ENCODE measurements at regions not wholly inside any gene's neighbourhood (a gene's known extent, or its start where the extent isn't known, plus 50 kb on each side); places are given as distances from the start of the nearest gene placed in this dataset.

DNA sequence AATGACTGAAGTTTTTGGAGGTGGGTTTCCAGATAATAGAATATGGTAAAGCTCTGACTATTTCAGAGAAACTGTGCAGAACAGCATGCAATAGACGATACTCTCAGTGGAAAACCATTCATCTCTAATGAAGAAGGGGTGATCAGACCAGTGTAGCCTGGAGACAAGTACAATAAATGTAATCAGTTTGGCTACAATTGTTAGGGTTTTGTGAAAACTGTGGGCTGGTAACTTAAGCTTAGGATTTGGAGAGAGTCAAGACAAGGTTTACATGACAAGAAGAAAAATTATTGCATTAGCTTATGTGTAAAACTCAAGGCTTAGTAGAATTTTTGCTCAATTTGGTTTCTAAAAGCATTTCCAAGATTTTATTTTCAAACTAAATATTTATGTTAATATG is 241.5 kb upstream of the ANKRD50 start:
- no peak for DNase-seq (ENCODE audit: low spot score)
- Histone ChIP-seq H3K9ac (ENCODE audit: low read depth, low read length, poor library complexity) (no peak overlapping the region), H3K23ac (ENCODE audit: low read depth, low read length, poor library complexity) (no peak overlapping the region), H3K4ac (ENCODE audit: low read length) (no peak overlapping the region), H3K36me3 (replicated peaks in 1 of 2; ENCODE audit: control insufficient read depth in 2 of 2, insufficient read depth in 2 of 2, low read length in 2 of 2) (no peaks in the 10 kb centered on the region), H4K91ac (ENCODE audit: low read depth, low read length, poor library complexity) (no peak overlapping the region), H2BK5ac (ENCODE audit: low read length) (no peak overlapping the region), H3K9me3 (replicated peaks in 1 of 2; ENCODE audit: control insufficient read depth in 2 of 2, insufficient read depth in 1 of 2, low read depth in 1 of 2, low read length in 2 of 2) (no peaks in the 10 kb centered on the region), H2BK15ac (ENCODE audit: low read length) (no peak overlapping the region), H4K8ac (ENCODE audit: low read depth, low read length) (no peak overlapping the region), H2BK12ac (ENCODE audit: low read length) (no peak overlapping the region), H2BK120ac (ENCODE audit: low read depth, low read length) (no peak overlapping the region), H3K27ac (replicated peaks; ENCODE audit: low read length) (no peak overlapping the region), H3K18ac (ENCODE audit: low read length) (no peak overlapping the region), H3K27me3 (ENCODE audit: control insufficient read depth in 3 of 3, insufficient read depth in 3 of 3, low read depth in 1 of 3, low read length in 3 of 3) (no peaks in the 10 kb centered on the region), H3K4me1 (ENCODE audit: control insufficient read depth in 2 of 2, insufficient read depth in 1 of 2, low read depth in 1 of 2, low read length in 2 of 2) (no peaks in the 10 kb centered on the region), H3K4me3 (ENCODE audit: low read length in 2 of 2) (no peak overlapping the region), H3K14ac (ENCODE audit: low read length) (no peak overlapping the region), H3K79me1 (ENCODE audit: low read depth, low read length) (no peaks in the 10 kb centered on the region), H2AK5ac (ENCODE audit: low read depth, low read length) (no peak overlapping the region), H3K4me2 (ENCODE audit: insufficient read depth, low read length, poor library complexity, severe bottlenecking) (no peak overlapping the region), H2AFZ (ENCODE audit: low read length) (no peak overlapping the region)
- WGBS, 2 donors (ENCODE audit: extremely low coverage in 2 of 2, insufficient read length in 2 of 2, insufficient replicate concordance in 1 of 2) = no CpG with 5 or more reads among the region's 1 CpG

DNA sequence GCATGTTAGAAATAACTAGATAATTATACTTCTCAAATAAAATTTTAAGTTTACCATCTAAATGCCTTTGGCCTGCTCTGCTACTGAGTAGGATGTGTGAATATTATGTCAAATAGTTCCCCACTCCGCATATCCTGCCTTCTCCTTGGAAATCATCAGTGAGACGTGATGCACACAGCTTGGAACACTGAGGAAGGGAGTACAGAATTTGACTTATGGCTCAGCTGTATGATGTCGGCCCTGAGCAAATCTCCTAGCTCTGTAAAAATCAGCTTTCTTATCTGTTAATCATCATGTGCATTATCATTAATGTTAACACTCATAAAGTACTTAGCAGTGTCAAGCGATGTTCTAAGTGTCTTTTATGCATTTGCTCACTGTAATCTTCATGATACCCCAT is 241.0 kb upstream of the ANKRD50 start:
- Histone ChIP-seq H3K4me3 (ENCODE audit: low read length in 2 of 2) (no peak overlapping the region), H2BK12ac (ENCODE audit: low read length) (no peak overlapping the region)
- no CpG with 5 or more reads among the region's 4 CpGs for WGBS, 2 donors (ENCODE audit: extremely low coverage in 2 of 2, insufficient read length in 2 of 2, insufficient replicate concordance in 1 of 2)

DNA sequence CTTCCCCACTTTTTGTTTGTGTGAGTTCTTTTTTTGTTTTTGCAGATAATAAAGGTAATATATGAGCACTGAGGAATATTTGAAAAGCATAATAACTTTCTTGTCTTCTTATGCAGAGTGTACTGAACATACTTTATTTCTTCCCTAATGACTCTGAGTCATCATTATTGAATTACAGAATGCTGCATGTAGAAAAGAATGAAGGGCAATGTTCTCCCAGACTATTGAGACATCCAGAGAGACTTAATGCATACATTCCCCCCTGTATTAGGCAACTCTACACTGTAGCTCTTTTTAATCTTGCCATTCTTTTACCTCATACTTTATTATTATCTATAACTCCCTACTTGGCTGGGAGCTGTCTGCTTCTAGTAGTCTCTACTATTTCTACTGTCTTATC is 240.5 kb upstream of the ANKRD50 start:
- H3K79me1 ChIP-seq (ENCODE audit: low read depth, low read length) = no peaks in the 10 kb centered on the region
- H3K4me2 ChIP-seq (ENCODE audit: insufficient read depth, low read length, poor library complexity, severe bottlenecking) = no peak overlapping the region
- no peak overlapping the region for H2AK5ac ChIP-seq (ENCODE audit: low read depth, low read length)
- no peak overlapping the region for H3K4ac ChIP-seq (ENCODE audit: low read length)
- H3K36me3 ChIP-seq (replicated peaks in 1 of 2; ENCODE audit: control insufficient read depth in 2 of 2, insufficient read depth in 2 of 2, low read length in 2 of 2) = no peaks in the 10 kb centered on the region
- no peak overlapping the region for H3K18ac ChIP-seq (ENCODE audit: low read length)
- H2BK12ac ChIP-seq (ENCODE audit: low read length) = no peak overlapping the region
- H2BK5ac ChIP-seq (ENCODE audit: low read length) = no peak overlapping the region
- H2AFZ ChIP-seq (ENCODE audit: low read length) = no peak overlapping the region
- H3K27me3 ChIP-seq (ENCODE audit: control insufficient read depth in 3 of 3, insufficient read depth in 3 of 3, low read depth in 1 of 3, low read length in 3 of 3) = no peaks in the 10 kb centered on the region
- no peaks in the 10 kb centered on the region for H3K9me3 ChIP-seq (replicated peaks in 1 of 2; ENCODE audit: control insufficient read depth in 2 of 2, insufficient read depth in 1 of 2, low read depth in 1 of 2, low read length in 2 of 2)
- H3K14ac ChIP-seq (ENCODE audit: low read length) = no peak overlapping the region
- H2BK120ac ChIP-seq (ENCODE audit: low read depth, low read length) = no peak overlapping the region
- no peak for DNase-seq (ENCODE audit: low spot score)
- H4K91ac ChIP-seq (ENCODE audit: low read depth, low read length, poor library complexity) = no peak overlapping the region
- no peak overlapping the region for H3K9ac ChIP-seq (ENCODE audit: low read depth, low read length, poor library complexity)
- H3K4me1 ChIP-seq (ENCODE audit: control insufficient read depth in 2 of 2, insufficient read depth in 1 of 2, low read depth in 1 of 2, low read length in 2 of 2) = peaks cover 0 to 2% of the 10 kb centered on the region in 2 donors
- no peak overlapping the region for H3K27ac ChIP-seq (replicated peaks; ENCODE audit: low read length)
- H3K23ac ChIP-seq (ENCODE audit: low read depth, low read length, poor library complexity) = no peak overlapping the region
- no peak overlapping the region for H2BK15ac ChIP-seq (ENCODE audit: low read length)
- no peak overlapping the region for H4K8ac ChIP-seq (ENCODE audit: low read depth, low read length)
- no peak overlapping the region for H3K4me3 ChIP-seq (ENCODE audit: low read length in 2 of 2)

More for the DNA sequence above, 241.0 kb upstream of the ANKRD50 start:
- Histone ChIP-seq H2AFZ (ENCODE audit: low read length) (no peak overlapping the region), H3K9me3 (replicated peaks in 1 of 2; ENCODE audit: control insufficient read depth in 2 of 2, insufficient read depth in 1 of 2, low read depth in 1 of 2, low read length in 2 of 2) (no peaks in the 10 kb centered on the region), H3K4me1 (ENCODE audit: control insufficient read depth in 2 of 2, insufficient read depth in 1 of 2, low read depth in 1 of 2, low read length in 2 of 2) (peaks cover 0 to 2% of the 10 kb centered on the region in 2 donors), H3K79me1 (ENCODE audit: low read depth, low read length) (no peaks in the 10 kb centered on the region), H3K14ac (ENCODE audit: low read length) (no peak overlapping the region), H2BK15ac (ENCODE audit: low read length) (no peak overlapping the region), H3K36me3 (replicated peaks in 1 of 2; ENCODE audit: control insufficient read depth in 2 of 2, insufficient read depth in 2 of 2, low read length in 2 of 2) (no peaks in the 10 kb centered on the region), H3K27ac (replicated peaks; ENCODE audit: low read length) (no peak overlapping the region), H3K4me2 (ENCODE audit: insufficient read depth, low read length, poor library complexity, severe bottlenecking) (no peak overlapping the region), H4K91ac (ENCODE audit: low read depth, low read length, poor library complexity) (no peak overlapping the region), H3K18ac (ENCODE audit: low read length) (no peak overlapping the region), H3K27me3 (ENCODE audit: control insufficient read depth in 3 of 3, insufficient read depth in 3 of 3, low read depth in 1 of 3, low read length in 3 of 3) (no peaks in the 10 kb centered on the region), H2BK5ac (ENCODE audit: low read length) (no peak overlapping the region), H3K9ac (ENCODE audit: low read depth, low read length, poor library complexity) (no peak overlapping the region), H2BK120ac (ENCODE audit: low read depth, low read length) (no peak overlapping the region), H3K4ac (ENCODE audit: low read length) (no peak overlapping the region), H3K23ac (ENCODE audit: low read depth, low read length, poor library complexity) (no peak overlapping the region), H4K8ac (ENCODE audit: low read depth, low read length) (no peak overlapping the region), H2AK5ac (ENCODE audit: low read depth, low read length) (no peak overlapping the region)
- no peak for DNase-seq (ENCODE audit: low spot score)

DNA sequence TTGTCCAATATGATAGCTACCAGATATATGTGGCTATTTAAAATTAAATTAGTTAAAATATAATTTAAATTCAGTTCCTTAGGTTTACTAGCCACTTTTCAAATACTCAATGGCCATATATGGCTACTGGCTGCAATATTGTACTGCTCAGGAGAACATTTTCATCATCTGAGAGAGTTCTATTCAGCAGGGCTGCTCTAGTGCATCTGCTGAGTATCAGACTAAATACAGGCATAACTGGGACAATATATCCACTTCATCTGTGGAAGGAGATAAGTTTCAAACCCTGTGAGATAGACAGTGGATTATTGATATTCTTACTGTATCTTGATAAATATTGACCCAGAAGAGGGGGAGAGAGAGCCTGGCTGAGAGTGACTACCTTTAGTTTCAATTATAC is 240.1 kb upstream of the ANKRD50 start:
- no peak overlapping the region for H3K18ac ChIP-seq (ENCODE audit: low read length)
- H3K4me2 ChIP-seq (ENCODE audit: insufficient read depth, low read length, poor library complexity, severe bottlenecking) = no peak overlapping the region
- H2BK120ac ChIP-seq (ENCODE audit: low read depth, low read length) = no peak overlapping the region
- no peak overlapping the region for H3K23ac ChIP-seq (ENCODE audit: low read depth, low read length, poor library complexity)
- no peak overlapping the region for H2BK15ac ChIP-seq (ENCODE audit: low read length)
- no peak overlapping the region for H3K27ac ChIP-seq (replicated peaks; ENCODE audit: low read length)
- no peak overlapping the region for H3K9ac ChIP-seq (ENCODE audit: low read depth, low read length, poor library complexity)
- no peak overlapping the region for H2BK12ac ChIP-seq (ENCODE audit: low read length)
- no peak overlapping the region for H3K4ac ChIP-seq (ENCODE audit: low read length)
- no peaks in the 10 kb centered on the region for H3K27me3 ChIP-seq (ENCODE audit: control insufficient read depth in 3 of 3, insufficient read depth in 3 of 3, low read depth in 1 of 3, low read length in 3 of 3)
- H3K9me3 ChIP-seq (replicated peaks in 1 of 2; ENCODE audit: control insufficient read depth in 2 of 2, insufficient read depth in 1 of 2, low read depth in 1 of 2, low read length in 2 of 2) = no peaks in the 10 kb centered on the region
- no peak overlapping the region for H2AK5ac ChIP-seq (ENCODE audit: low read depth, low read length)
- H3K36me3 ChIP-seq (replicated peaks in 1 of 2; ENCODE audit: control insufficient read depth in 2 of 2, insufficient read depth in 2 of 2, low read length in 2 of 2) = no peaks in the 10 kb centered on the region
- peaks cover 0 to 2% of the 10 kb centered on the region in 2 donors for H3K4me1 ChIP-seq (ENCODE audit: control insufficient read depth in 2 of 2, insufficient read depth in 1 of 2, low read depth in 1 of 2, low read length in 2 of 2)
- DNase-seq (ENCODE audit: low spot score) = no peak
- no peak overlapping the region for H2AFZ ChIP-seq (ENCODE audit: low read length)
- H3K14ac ChIP-seq (ENCODE audit: low read length) = no peak overlapping the region
- H3K79me1 ChIP-seq (ENCODE audit: low read depth, low read length) = no peaks in the 10 kb centered on the region
- H3K4me3 ChIP-seq (ENCODE audit: low read length in 2 of 2) = no peak overlapping the region
- H2BK5ac ChIP-seq (ENCODE audit: low read length) = no peak overlapping the region
- no peak overlapping the region for H4K8ac ChIP-seq (ENCODE audit: low read depth, low read length)
- H4K91ac ChIP-seq (ENCODE audit: low read depth, low read length, poor library complexity) = no peak overlapping the region
